Endodermal cell (in vitro differentiated cells): ENCODE measurements at regions not wholly inside any gene's neighbourhood (a gene's known extent, or its start where the extent isn't known, plus 50 kb on each side); places are given as distances from the start of the nearest gene placed in this dataset.

Experiments used
- DNase-seq: peaks from one replicate; pipeline ENCODE4 v3.0.0-alpha.2; 2017
- H3K27ac ChIP-seq: 2 replicates; pipeline ENCODE4 v1.5.1; 2013; ENCODE audit warnings: mild to moderate bottlenecking, low read depth, low read length, moderate library complexity
- H3K27me3 ChIP-seq: 2 replicates; pipeline ENCODE4 v1.6.1; 2013; ENCODE audit warnings: mild to moderate bottlenecking, low read length, moderate library complexity; ENCODE audit not compliant: insufficient read depth, control insufficient read depth, poor library complexity, severe bottlenecking
- H3K36me3 ChIP-seq: 2 replicates; pipeline ENCODE4 v1.7.0; 2013; ENCODE audit warnings: mild to moderate bottlenecking, low read length, moderate library complexity; ENCODE audit not compliant: control insufficient read depth, insufficient read depth
- H3K4me1 ChIP-seq: one replicate; pipeline ENCODE4 v1.7.0; 2013; ENCODE audit warnings: low read length; ENCODE audit not compliant: control insufficient read depth, insufficient read depth
- H3K4me3 ChIP-seq: 2 replicates; pipeline ENCODE4 v1.5.1; 2013; ENCODE audit warnings: mild to moderate bottlenecking, low read length, moderate library complexity
- H3K9ac ChIP-seq: 2 replicates; pipeline ENCODE4 v1.6.1; 2013; ENCODE audit warnings: mild to moderate bottlenecking, low read length, moderate library complexity; ENCODE audit not compliant: poor library complexity, severe bottlenecking; ENCODE audit errors: extremely low read depth
- H3K9me3 ChIP-seq: 2 replicates; pipeline ENCODE4 v1.6.1; 2013; ENCODE audit warnings: mild to moderate bottlenecking, low read length, moderate library complexity; ENCODE audit not compliant: control insufficient read depth
- H3K27ac Mint-ChIP-seq: 2 replicates; pipeline ENCODE4 v1.8.0; 2020; ENCODE audit warnings: mixed read lengths
- H3K27me3 Mint-ChIP-seq: 2 replicates; pipeline ENCODE4 v1.8.0; 2021; ENCODE audit warnings: mild to moderate bottlenecking, mixed read lengths; ENCODE audit not compliant: insufficient read depth
- H3K36me3 Mint-ChIP-seq: 2 replicates; pipeline ENCODE4 v1.8.0; 2020; ENCODE audit warnings: low read depth, mixed read lengths
- H3K4me1 Mint-ChIP-seq: 2 replicates; pipeline ENCODE4 v1.8.0; 2020; ENCODE audit warnings: mixed read lengths
- H3K4me3 Mint-ChIP-seq: 2 replicates; pipeline ENCODE4 v1.8.0; 2020; ENCODE audit warnings: mild to moderate bottlenecking, moderate library complexity, mixed read lengths
- H3K9me3 Mint-ChIP-seq: 2 replicates; pipeline ENCODE4 v1.8.0; 2020; ENCODE audit warnings: mild to moderate bottlenecking, mixed read lengths
- CTCF ChIP-seq: fragments of 200-600 bp; sonication (generic); conservative IDR thresholded peaks from 2 replicates; pipeline ENCODE4 v1.5.0; 2021; ENCODE audit warnings: antibody characterized with exemption, mild to moderate bottlenecking
- WGBS, 2 experiments: methylation state at CpG; one replicate each; pipeline versions ENCODE4 v1.1.5 to v1.1.7; 2013; ENCODE audit warnings: missing lambda C conversion rate in 2 of 2, mixed read lengths in 1 of 2; ENCODE audit not compliant: insufficient coverage in 1 of 2, insufficient read length in 1 of 2; 5-methylcytosine and 5-hydroxymethylcytosine counted together

GRCh38 chr7:84509522-84509921 is 314.9 kb upstream of the SEMA3A start:
- no peak for DNase-seq
- no peaks in the 10 kb centered on the region for H3K27me3 ChIP-seq
- Mint-ChIP-seq H3K27me3 (no peaks in the 10 kb centered on the region), H3K9me3 (no peaks in the 10 kb centered on the region), H3K4me3 (no peak overlapping the region), H3K36me3 (no peaks in the 10 kb centered on the region), H3K4me1 (peaks cover 7% of the 10 kb centered on the region), H3K27ac (no peak overlapping the region)
- H3K36me3 ChIP-seq, result no peaks in the 10 kb centered on the region
- WGBS, 2 experiments, result 83 to 100% methylated on average over 1 of the region's 1 CpG
- H3K9me3 ChIP-seq, result no peaks in the 10 kb centered on the region
- no peak for TF ChIP-seq CTCF
- no peak overlapping the region for H3K4me3 ChIP-seq
- no peak overlapping the region for H3K27ac ChIP-seq
- no peaks in the 10 kb centered on the region for H3K4me1 ChIP-seq
- no peak overlapping the region for H3K9ac ChIP-seq

GRCh38 chr7:84508606-84509005 is 314.0 kb upstream of the SEMA3A start:
- H3K4me1 ChIP-seq, result no peaks in the 10 kb centered on the region
- WGBS, 2 experiments, result 94 to 96% methylated on average over 3 to 4 of the region's 4 CpGs
- no peaks in the 10 kb centered on the region for H3K9me3 ChIP-seq
- no peak overlapping the region for H3K4me3 Mint-ChIP-seq
- no peak overlapping the region for H3K4me3 ChIP-seq
- H3K27me3 ChIP-seq, result no peaks in the 10 kb centered on the region
- H3K9ac ChIP-seq, result no peak overlapping the region
- no peak overlapping the region for H3K27ac Mint-ChIP-seq
- DNase-seq, result no peak
- peaks cover 7% of the 10 kb centered on the region for H3K4me1 Mint-ChIP-seq
- TF ChIP-seq CTCF, result no peak
- H3K36me3 Mint-ChIP-seq, result no peaks in the 10 kb centered on the region
- H3K9me3 Mint-ChIP-seq, result no peaks in the 10 kb centered on the region
- no peaks in the 10 kb centered on the region for H3K27me3 Mint-ChIP-seq
- no peaks in the 10 kb centered on the region for H3K36me3 ChIP-seq
- no peak overlapping the region for H3K27ac ChIP-seq

DNA sequence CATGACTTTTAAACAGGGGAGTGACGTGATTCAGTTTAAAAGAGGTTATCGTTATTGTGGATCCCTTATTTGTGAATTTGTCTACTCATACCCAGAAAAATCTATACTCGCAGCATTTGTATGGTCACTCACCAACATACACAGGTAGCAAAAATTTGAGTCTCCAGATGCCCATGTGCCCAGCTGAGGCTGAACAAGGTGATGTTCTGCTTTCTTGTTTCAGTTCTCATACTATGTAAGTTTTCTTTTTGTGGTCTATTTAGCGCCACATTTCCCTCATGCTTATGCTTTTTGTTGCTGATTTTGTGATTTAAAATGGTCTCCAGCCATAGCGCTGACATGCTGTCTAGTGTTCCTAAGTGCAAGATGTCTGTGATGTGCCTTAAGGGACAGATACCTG is 312.9 kb upstream of the SEMA3A start:
- Histone ChIP-seq H3K9ac (no peak overlapping the region), H3K36me3 (no peaks in the 10 kb centered on the region), H3K9me3 (no peaks in the 10 kb centered on the region), H3K4me1 (no peaks in the 10 kb centered on the region), H3K4me3 (no peak overlapping the region), H3K27me3 (no peaks in the 10 kb centered on the region), H3K27ac (no peak overlapping the region)
- H3K27me3 Mint-ChIP-seq, result no peaks in the 10 kb centered on the region
- H3K4me1 Mint-ChIP-seq, result peaks cover 7% of the 10 kb centered on the region
- H3K4me3 Mint-ChIP-seq, result no peak overlapping the region
- no peak overlapping the region for H3K27ac Mint-ChIP-seq
- no peaks in the 10 kb centered on the region for H3K9me3 Mint-ChIP-seq
- DNase-seq, result no peak
- TF ChIP-seq CTCF, result no peak
- WGBS, 2 experiments, result 92 to 96% methylated on average over 4 to 5 of the region's 5 CpGs
- H3K36me3 Mint-ChIP-seq, result no peaks in the 10 kb centered on the region
